ENCODE measurements at regions not wholly inside any gene's neighbourhood (a gene's known extent, or its start where the extent isn't known, plus 50 kb on each side); places are given as distances from the start of the nearest gene placed in this dataset.

- no peak for FAIRE-seq
- TF ChIP-seq POLR2AphosphoS5 (IDR thresholded peaks at IDR 0.05; ENCODE audit: low read depth, low read length) (no peak), POU2F2 (IDR thresholded peaks at IDR 0.05; ENCODE audit: low read depth, low read length) (no peak), TAF1 (IDR thresholded peaks at IDR 0.05; ENCODE audit: low read depth, low read length) (no peak), POLR2A (IDR thresholded peaks at IDR 0.05; ENCODE audit: low read depth, low read length) (no peak), PAX5 (IDR thresholded peaks at IDR 0.05; ENCODE audit: insufficient read depth, low read length, severe bottlenecking) (no peak), SPI1 (IDR thresholded peaks at IDR 0.05; ENCODE audit: low read depth, low read length) (no peak)
- DNase-seq (ENCODE audit: insufficient read length, low spot score): no peak
These were observed 58.2 kb upstream of the FOXD3 start for GRCh38 chr1:63264161-63264560.

GRCh38 chr1:63266857-63267256, 55.5 kb upstream of the FOXD3 start:
- no peak for FAIRE-seq
- no peak for DNase-seq (ENCODE audit: insufficient read length, low spot score)
- TF ChIP-seq POLR2A (IDR thresholded peaks at IDR 0.05; ENCODE audit: low read depth, low read length) (no peak), POLR2AphosphoS5 (IDR thresholded peaks at IDR 0.05; ENCODE audit: low read depth, low read length) (no peak), POU2F2 (IDR thresholded peaks at IDR 0.05; ENCODE audit: low read depth, low read length) (no peak), SPI1 (IDR thresholded peaks at IDR 0.05; ENCODE audit: low read depth, low read length) (no peak), PAX5 (IDR thresholded peaks at IDR 0.05; ENCODE audit: insufficient read depth, low read length, severe bottlenecking) (no peak), TAF1 (IDR thresholded peaks at IDR 0.05; ENCODE audit: low read depth, low read length) (no peak)

- no peak for FAIRE-seq
- no peak for DNase-seq (ENCODE audit: insufficient read length, low spot score)
- TF ChIP-seq SPI1 (IDR thresholded peaks at IDR 0.05; ENCODE audit: low read depth, low read length): no peak
- TF ChIP-seq POLR2A (IDR thresholded peaks at IDR 0.05; ENCODE audit: low read depth, low read length): no peak
- TF ChIP-seq PAX5 (IDR thresholded peaks at IDR 0.05; ENCODE audit: insufficient read depth, low read length, severe bottlenecking): no peak
- TF ChIP-seq POLR2AphosphoS5 (IDR thresholded peaks at IDR 0.05; ENCODE audit: low read depth, low read length): no peak
- no peak for TF ChIP-seq POU2F2 (IDR thresholded peaks at IDR 0.05; ENCODE audit: low read depth, low read length)
- no peak for TF ChIP-seq TAF1 (IDR thresholded peaks at IDR 0.05; ENCODE audit: low read depth, low read length)
These were observed 53.5 kb upstream of the FOXD3 start for GRCh38 chr1:63268876-63269275.

- DNase-seq (ENCODE audit: insufficient read length, low spot score) (no peak), FAIRE-seq (no peak)
- TF ChIP-seq POLR2A (IDR thresholded peaks at IDR 0.05; ENCODE audit: low read depth, low read length) (no peak), PAX5 (IDR thresholded peaks at IDR 0.05; ENCODE audit: insufficient read depth, low read length, severe bottlenecking) (no peak), TAF1 (IDR thresholded peaks at IDR 0.05; ENCODE audit: low read depth, low read length) (no peak), POU2F2 (IDR thresholded peaks at IDR 0.05; ENCODE audit: low read depth, low read length) (no peak), POLR2AphosphoS5 (IDR thresholded peaks at IDR 0.05; ENCODE audit: low read depth, low read length) (no peak), SPI1 (IDR thresholded peaks at IDR 0.05; ENCODE audit: low read depth, low read length) (no peak)
These were observed 52.8 kb upstream of the FOXD3 start for GRCh38 chr1:63269571-63269970.

Measured in GM12891 (cell line).